Kidney (tissue), 13 donors: ENCODE measurements at regions not wholly inside any gene's neighbourhood (a gene's known extent, or its start where the extent isn't known, plus 50 kb on each side); places are given as distances from the start of the nearest gene placed in this dataset.

Experiments used
- DNase-seq, 5 donors: peaks; one replicate each; pipeline ENCODE4 v3.0.0-alpha.2; 2013 to 2020
- FAIRE-seq: peaks from 2 replicates; lab custom pipeline; 2012; peaks lifted over from hg19 to GRCh38; lab: Jason Lieb, UNC
- H3K27ac ChIP-seq, 2 donors: one replicate each; pipeline ENCODE4 v1.7.0; 2013; ENCODE audit warnings: low read depth in 2 of 2, low read length in 2 of 2, inconsistent platforms in 1 of 2
- H3K27me3 ChIP-seq: one replicate; pipeline ENCODE4 v1.7.1; 2013; ENCODE audit warnings: low read length, inconsistent platforms; ENCODE audit not compliant: control insufficient read depth, insufficient read depth
- H3K36me3 ChIP-seq, 3 donors: one replicate each; pipeline versions ENCODE4 v1.7.0 to v1.7.1; 2013; ENCODE audit warnings: low read length in 3 of 3, control low read depth in 1 of 3, inconsistent platforms in 1 of 3; ENCODE audit not compliant: insufficient read depth in 3 of 3, control insufficient read depth in 2 of 3
- H3K4me1 ChIP-seq, 3 donors: one replicate each; pipeline versions ENCODE4 v1.7.0 to v1.7.1; 2013; ENCODE audit warnings: low read length in 3 of 3, inconsistent platforms in 1 of 3, low read depth in 1 of 3; ENCODE audit not compliant: control insufficient read depth in 2 of 3, insufficient read depth in 2 of 3
- H3K4me3 ChIP-seq, 3 donors: one replicate each; pipeline versions ENCODE4 v1.7.0 to v1.8.1; 2013; ENCODE audit warnings: low read length in 3 of 3, control low read depth in 1 of 3, inconsistent platforms in 1 of 3
- H3K9ac ChIP-seq, 3 donors: one replicate each; pipeline versions ENCODE4 v1.7.0 to v1.7.1; 2013; ENCODE audit warnings: low read length in 3 of 3, control low read depth in 1 of 3, inconsistent platforms in 1 of 3
- H3K9me3 ChIP-seq, 3 donors: one replicate each; pipeline versions ENCODE4 v1.7.0 to v1.7.1; 2013; ENCODE audit warnings: low read length in 3 of 3, control low read depth in 1 of 3, inconsistent platforms in 1 of 3; ENCODE audit not compliant: control insufficient read depth in 2 of 3, insufficient read depth in 1 of 3
- intact Hi-C: fragments of 100-400 bp; cut with DNase I; formaldehyde crosslinking; loops from one replicate; pipeline ENCODE4 v1.11.1; 2022
- TF ChIP-seq, protein P1 (sequence below): IDR thresholded peaks from 3 replicates; pipeline ENCODE4 v1.5.1; 2012; ENCODE audit warnings: mild to moderate bottlenecking, moderate library complexity, borderline replicate concordance; ENCODE audit not compliant: insufficient read depth; ENCODE audit errors: extremely low read depth
- donor health status: control.
- donor health status: control.
- donor health status: control.
- donor health status: control.
- donor health status: control.
- donor health status: DM: yes; HTN: yes; CAD: no.
- donor health status: Normal renal cell carcinoma (clear cell type).

DNA sequence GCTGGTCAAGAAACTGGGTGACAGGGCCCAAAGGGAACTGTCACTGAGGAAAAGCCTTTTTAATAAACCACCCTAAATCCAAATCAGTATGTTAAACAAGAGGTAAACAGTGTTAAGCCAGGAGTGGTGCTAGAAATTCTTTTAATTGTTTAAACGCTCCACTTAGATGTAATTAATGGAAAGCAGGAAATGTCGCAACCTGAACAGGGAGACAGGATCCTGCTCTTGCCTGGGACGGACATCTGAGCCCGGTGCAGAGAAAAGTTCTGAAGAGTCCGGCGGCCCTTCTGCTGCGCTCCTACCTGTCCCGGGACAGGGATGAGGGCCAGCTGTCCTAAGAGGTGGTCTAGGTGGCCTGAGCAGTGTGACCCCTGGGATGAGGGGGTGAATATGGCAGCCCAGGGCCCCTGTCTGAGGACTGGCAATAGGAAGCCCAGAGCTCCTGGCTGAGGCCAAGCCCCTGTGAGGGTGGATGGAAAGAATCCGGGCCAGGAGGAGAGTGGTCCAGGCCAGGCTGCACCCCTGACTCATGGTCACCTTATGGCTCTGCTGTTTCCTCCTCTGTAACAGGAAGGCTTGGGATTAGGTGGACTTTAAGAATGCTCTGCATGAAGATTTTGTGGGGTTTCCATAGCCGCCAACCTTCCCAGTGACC, 112.8 kb upstream of the GJB6 start:
- peaks cover 0 to 2% (median 0%) of the 10 kb centered on the region in 3 donors for H3K36me3 ChIP-seq
- no peak overlapping the region for H3K9ac ChIP-seq
- intact Hi-C loops, result no loop called here
- FAIRE-seq, result no peak
- no peak overlapping the region for H3K27ac ChIP-seq
- H3K27me3 ChIP-seq, result no peaks in the 10 kb centered on the region
- H3K4me1 ChIP-seq, result no peaks in the 10 kb centered on the region
- TF ChIP-seq, protein P1, sequence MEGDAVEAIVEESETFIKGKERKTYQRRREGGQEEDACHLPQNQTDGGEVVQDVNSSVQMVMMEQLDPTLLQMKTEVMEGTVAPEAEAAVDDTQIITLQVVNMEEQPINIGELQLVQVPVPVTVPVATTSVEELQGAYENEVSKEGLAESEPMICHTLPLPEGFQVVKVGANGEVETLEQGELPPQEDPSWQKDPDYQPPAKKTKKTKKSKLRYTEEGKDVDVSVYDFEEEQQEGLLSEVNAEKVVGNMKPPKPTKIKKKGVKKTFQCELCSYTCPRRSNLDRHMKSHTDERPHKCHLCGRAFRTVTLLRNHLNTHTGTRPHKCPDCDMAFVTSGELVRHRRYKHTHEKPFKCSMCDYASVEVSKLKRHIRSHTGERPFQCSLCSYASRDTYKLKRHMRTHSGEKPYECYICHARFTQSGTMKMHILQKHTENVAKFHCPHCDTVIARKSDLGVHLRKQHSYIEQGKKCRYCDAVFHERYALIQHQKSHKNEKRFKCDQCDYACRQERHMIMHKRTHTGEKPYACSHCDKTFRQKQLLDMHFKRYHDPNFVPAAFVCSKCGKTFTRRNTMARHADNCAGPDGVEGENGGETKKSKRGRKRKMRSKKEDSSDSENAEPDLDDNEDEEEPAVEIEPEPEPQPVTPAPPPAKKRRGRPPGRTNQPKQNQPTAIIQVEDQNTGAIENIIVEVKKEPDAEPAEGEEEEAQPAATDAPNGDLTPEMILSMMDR, result no peak
- no peak overlapping the region for H3K4me3 ChIP-seq
- H3K9me3 ChIP-seq, result no peaks in the 10 kb centered on the region
- no peak for DNase-seq

DNA sequence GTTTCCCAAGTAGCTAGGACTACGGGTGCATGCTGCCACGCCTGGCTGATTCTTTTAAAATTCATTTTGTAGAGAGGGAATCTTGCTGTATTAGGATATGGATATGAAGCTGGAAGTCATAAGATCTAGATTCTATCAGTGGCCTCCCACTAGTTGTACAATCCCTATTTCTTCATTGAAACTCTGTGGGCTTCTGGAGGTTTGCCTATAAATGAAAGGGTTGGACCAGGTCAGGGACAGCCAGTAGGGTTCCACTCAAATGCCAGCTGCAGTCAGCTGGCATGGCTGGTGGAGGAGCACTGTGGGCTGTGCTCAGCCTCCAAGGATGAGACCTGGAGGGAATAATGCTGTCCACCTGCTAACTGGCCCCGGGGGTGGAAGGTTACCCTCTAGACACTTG, 110.2 kb upstream of the GJB6 start:
- Histone ChIP-seq H3K27ac (no peak overlapping the region), H3K9me3 (no peaks in the 10 kb centered on the region), H3K4me1 (no peaks in the 10 kb centered on the region), H3K9ac (no peak overlapping the region), H3K27me3 (no peaks in the 10 kb centered on the region), H3K4me3 (no peak overlapping the region), H3K36me3 (no peaks in the 10 kb centered on the region)
- FAIRE-seq, result no peak
- TF ChIP-seq, protein P1, result no peak
- intact Hi-C loops, result no loop called here
- DNase-seq, result no peak

DNA sequence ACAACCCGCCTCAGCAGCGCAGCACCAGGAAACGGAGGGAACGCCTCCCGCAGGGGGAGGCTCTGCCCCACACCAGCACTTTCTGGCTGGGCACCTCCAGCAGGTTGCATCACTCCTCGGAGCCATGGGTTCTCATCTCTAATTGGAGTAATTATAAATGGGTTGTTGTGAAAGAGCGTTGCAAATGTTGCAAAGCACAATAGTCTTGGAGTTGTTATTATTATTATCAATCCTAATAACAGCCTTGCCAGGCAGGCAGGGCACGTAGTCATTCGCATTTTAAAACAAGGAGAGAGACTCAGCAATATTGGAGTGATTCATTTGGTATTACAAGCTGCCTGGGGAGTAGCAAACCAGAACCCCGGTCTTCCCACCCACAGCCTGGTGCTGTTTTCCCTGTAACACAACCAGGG, 108.6 kb upstream of the GJB6 start:
- Histone ChIP-seq H3K27ac (no peak overlapping the region), H3K36me3 (no peaks in the 10 kb centered on the region), H3K4me3 (no peak overlapping the region), H3K9me3 (no peaks in the 10 kb centered on the region), H3K9ac (no peak overlapping the region), H3K4me1 (no peaks in the 10 kb centered on the region), H3K27me3 (no peaks in the 10 kb centered on the region)
- DNase-seq, result no peak
- TF ChIP-seq, protein P1, result no peak
- intact Hi-C loops, result no loop called here
- FAIRE-seq, result no peak
